Raji (cell line): ENCODE measurements at regions not wholly inside any gene's neighbourhood (a gene's known extent, or its start where the extent isn't known, plus 50 kb on each side); places are given as distances from the start of the nearest gene placed in this dataset.

Experiments
- POLR2A ChIP-seq: IDR thresholded peaks from 2 replicates; pipeline ENCODE4 v1.6.1; 2011; ENCODE audit warnings: low read depth, low read length, control low read depth; ENCODE audit not compliant: insufficient read depth

DNA sequence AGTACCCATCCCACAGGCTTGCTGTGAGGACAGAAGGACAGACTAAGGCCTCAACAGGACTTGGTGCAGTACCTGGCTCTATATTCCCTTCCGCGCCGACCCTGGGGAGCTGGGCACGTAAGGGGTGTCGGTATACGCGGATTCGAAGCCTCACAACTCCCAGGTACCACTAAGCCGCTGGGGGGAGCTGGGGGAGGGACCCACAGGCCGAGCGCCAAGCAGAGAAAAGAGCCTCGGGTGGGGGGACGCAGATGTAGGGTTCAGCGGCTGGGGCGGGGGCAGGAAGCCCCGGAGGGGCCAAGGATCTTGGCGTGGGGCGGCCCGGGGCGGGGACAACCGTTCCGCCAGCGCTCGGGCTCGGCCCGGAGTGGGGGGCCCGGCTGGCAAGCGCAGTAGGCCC is 126.4 kb upstream of the ZNF746 start:
- no peak for TF ChIP-seq POLR2A

DNA sequence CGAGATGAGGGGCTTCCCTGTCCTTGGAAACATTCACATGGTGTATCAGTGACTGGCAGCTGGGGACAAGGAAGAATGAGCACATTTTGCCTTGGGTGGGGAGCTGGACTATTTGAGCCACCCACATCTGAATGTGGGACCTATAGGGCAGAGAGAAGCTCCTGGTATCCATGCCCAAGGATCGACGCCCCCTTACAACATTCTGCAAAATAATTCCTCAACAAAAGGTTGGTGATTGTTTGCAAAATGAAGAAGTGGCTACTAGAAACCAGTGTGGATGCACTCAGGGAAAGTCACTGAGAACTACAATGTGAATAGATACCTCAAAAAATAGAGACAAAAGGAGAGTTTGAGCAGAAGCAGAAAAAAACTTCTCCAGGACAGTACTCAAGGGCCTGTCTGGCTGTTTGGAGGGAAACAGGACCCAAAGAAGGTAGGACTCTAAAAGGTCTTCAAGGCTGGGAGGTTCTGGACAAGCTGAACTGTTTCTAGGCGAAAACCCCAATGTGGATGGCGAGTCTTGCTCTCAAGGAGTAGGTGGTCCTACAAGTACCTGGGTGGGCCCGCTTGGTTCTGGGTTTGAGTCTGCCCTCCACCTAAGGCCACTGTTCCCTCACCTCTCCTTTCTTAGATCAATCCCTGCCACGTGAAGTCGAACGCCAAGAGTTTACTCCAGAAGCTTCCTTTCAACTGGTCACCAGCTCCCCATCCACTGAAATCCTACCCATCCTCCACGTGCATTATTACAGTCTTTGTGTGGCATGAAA is 125.0 kb upstream of the ZNF746 start:
- TF ChIP-seq POLR2A, result no peak

DNA sequence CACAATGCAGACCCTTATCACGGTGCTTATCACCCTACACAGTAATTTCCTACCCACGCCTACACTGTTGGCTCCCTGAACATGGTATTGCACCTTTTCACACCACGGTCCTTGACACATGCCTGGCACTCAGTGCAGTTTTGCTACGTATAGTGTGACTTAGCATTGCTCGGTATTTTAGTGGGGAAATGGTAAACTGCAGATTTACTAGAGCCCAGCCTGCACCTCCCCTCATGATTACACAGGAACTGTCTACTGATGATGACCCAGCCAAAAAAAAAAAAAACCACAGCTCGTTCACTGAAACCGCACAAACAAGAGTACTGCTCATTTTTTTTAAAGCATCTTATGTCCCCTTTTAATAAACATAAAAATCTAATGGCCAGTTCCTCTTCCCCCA is 124.2 kb upstream of the ZNF746 start:
- no peak for TF ChIP-seq POLR2A

- no peak for TF ChIP-seq POLR2A
Measured at GRCh38 chr7:149620961-149621360, 123.4 kb upstream of the ZNF746 start.

GRCh38 chr7:149616898-149617297 is 119.3 kb upstream of the ZNF746 start:
- no peak for TF ChIP-seq POLR2A

GRCh38 chr7:149615690-149616270 is 118.2 kb upstream of the ZNF746 start:
- no peak for TF ChIP-seq POLR2A

DNA sequence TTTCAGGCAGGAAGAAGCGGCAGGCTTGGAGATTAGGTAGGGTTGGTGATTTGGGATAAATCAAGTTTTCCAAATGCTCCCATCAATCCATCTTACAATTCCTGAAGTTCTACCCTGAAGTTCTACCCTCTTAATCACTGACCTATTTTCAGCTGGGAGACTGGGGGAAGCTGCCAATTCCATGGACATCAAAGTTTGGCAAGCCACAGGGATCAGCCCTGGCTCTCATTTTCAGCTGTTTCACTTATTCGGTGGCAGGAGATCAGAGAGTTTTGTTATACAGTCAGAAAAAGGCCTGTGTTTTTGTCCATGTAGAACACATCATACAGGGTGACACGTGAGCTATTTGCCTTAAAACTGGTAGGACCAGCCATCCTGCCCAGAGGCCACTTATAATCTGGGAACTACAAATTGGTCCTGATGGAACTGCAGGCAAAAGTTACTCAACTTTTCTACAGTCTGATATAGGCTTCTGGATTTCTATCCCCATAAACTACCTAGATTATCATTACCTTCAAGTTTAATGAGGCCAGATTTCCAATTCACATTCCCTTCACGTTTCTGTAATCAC is 112.9 kb upstream of the ZNF746 start:
- TF ChIP-seq POLR2A, result no peak

DNA sequence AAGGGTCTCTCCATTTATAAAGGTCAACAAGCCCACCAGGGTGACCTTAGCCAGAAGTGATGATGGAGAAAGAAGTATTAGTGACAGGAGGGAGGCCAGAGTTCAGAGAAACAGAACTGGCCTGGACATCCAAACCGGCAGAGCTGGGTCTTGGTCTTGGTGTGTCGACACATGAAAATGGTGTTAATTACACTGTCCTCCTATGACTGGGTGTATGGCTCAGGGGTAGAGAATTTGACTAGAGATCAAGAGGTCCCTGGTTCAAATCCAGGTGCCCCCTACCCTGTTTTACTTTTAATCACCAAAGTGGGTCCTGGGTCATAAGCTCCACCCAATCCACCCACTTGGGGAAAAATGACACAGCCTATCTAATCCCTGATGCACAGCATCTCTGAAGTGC is 110.6 kb upstream of the ZNF746 start:
- no peak for TF ChIP-seq POLR2A

GRCh38 chr7:149607683-149608082 is 110.1 kb upstream of the ZNF746 start:
- TF ChIP-seq POLR2A, result no peak

GRCh38 chr7:149606826-149607225 is 109.2 kb upstream of the ZNF746 start:
- no peak for TF ChIP-seq POLR2A

DNA sequence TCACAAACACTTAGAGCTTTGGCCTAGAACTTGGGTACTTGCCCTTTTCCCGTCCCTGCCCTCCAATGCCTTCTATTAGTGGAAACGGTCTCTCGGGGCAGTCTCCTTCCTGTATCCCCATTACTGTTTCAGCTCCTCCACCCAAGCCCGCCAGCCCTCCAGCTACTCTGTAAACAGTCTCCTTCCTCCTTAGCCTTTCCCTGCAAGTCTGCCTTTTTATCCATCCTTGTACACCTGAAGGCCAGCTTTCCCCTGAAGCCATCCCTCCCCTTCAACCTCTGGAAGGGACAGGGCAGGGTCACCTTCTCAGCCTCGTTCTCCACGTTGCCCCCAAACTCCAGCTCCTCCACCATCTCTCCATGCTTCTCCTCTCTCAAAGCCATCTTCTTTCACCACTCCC is 108.1 kb upstream of the ZNF746 start:
- TF ChIP-seq POLR2A, result no peak

- no peak for TF ChIP-seq POLR2A
Measured at GRCh38 chr7:149604521-149604920, 106.9 kb upstream of the ZNF746 start.

DNA sequence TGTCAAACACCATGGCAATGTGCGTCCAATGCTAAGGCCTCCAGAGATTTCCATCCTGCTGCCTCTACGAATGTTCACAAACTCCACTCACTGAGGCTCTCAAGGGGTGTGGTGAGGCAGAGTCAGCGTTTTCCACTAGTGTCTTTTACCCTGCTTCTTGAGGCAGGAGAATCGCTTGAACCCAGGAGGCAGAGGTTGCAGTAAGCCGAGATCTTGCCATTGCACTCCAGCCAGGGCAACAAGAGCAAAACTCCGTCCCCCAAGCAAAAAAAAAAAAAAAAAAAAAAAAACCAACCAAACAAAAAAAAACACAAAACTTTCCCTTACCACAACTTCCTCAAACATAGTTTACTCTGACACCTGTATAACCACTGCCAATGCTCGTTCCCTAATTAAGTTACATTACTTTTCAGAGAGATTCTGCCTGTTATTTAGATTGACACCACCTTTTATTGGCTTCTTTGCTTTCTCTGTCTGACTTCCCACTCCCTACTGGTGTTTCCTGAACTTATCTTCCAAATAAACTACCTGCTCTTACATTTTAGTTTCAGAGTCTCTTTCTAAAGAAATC is 102.1 kb upstream of the ZNF746 start:
- TF ChIP-seq POLR2A, result no peak

GRCh38 chr7:149598721-149599308 is 101.2 kb upstream of the ZNF746 start:
- no peak for TF ChIP-seq POLR2A

DNA sequence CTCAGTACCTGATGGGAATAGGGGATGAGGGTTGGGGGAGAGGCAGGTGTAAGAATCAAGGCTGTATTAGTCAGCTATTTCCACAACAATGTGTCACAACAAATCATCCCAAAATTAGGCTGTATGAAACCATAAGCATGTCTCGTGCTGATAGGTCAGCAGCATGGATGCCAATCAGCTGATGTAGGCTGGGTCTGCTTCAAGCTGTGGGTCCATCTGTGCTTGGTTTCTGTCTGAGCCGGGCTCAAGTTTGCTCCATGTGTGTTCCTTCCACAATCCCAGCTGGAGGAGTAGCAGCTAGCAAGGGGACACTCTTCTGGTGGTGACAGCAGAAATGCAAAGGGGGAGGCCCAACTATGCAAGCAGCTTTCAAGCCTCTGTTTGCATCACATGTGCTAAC is 97.9 kb upstream of the ZNF746 start:
- TF ChIP-seq POLR2A, result no peak

DNA sequence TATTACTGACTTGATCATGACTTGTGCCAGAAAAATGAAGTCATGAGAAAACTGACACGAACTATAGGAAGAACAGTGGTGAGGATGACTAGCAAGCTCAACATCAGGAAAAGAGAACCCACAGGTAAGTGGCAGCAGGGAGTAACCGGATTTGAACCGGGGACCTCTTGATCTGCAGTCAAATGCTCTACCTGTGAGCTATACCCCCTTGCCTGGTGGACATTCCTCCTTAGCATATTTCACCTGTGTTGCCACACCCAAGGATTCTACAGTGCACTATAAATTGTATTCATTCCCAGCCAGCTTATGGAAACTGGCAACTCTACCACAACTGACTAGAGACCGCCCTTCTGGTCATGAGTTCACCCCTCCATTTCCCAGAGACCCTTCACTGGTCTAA is 97.5 kb upstream of the ZNF746 start:
- no peak for TF ChIP-seq POLR2A
